ENCODE measurements at regions not wholly inside any gene's neighbourhood (a gene's known extent, or its start where the extent isn't known, plus 50 kb on each side); places are given as distances from the start of the nearest gene placed in this dataset.
"Not testable (repeated sequence)": the region's sequence is repeated elsewhere in the genome, so short reads cannot be mapped to it uniquely, and the experiment has no call there.

GRCh38 chr4:118410138-118410537, 57.3 kb upstream of the PRSS12 start:
- peaks cover 2% of the 10 kb centered on the region for H3K27me3 Mint-ChIP-seq (ENCODE audit: insufficient read depth)

GRCh38 chr4:118417325-118417724, 64.5 kb upstream of the PRSS12 start:
- H3K9me3 Mint-ChIP-seq, result no peaks in the 10 kb centered on the region
- H3K36me3 Mint-ChIP-seq (ENCODE audit: low read depth), result no peaks in the 10 kb centered on the region
- intact Hi-C loops (cut with micrococcal nuclease), result no loop called here
- no peak overlapping the region for H3K4me3 Mint-ChIP-seq
- H3K27ac Mint-ChIP-seq, result no peak overlapping the region
- no peak for DNase-seq (ENCODE audit: low spot score)
- no peaks in the 10 kb centered on the region for H3K4me1 Mint-ChIP-seq (ENCODE audit: low read depth)
- peaks cover 6% of the 10 kb centered on the region for H3K27me3 Mint-ChIP-seq (ENCODE audit: insufficient read depth)

More at GRCh38 chr4:118410138-118410537, 57.3 kb upstream of the PRSS12 start:
- DNase-seq (ENCODE audit: low spot score), result no peak
- Mint-ChIP-seq H3K4me1 (ENCODE audit: low read depth) (no peaks in the 10 kb centered on the region), H3K9me3 (no peaks in the 10 kb centered on the region), H3K36me3 (ENCODE audit: low read depth) (no peaks in the 10 kb centered on the region), H3K4me3 (no peak overlapping the region), H3K27ac (no peak overlapping the region)
- intact Hi-C loops (cut with micrococcal nuclease), result no loop called here

- H3K27ac Mint-ChIP-seq; H3K4me1 Mint-ChIP-seq (ENCODE audit: low read depth); H3K9me3 Mint-ChIP-seq; H3K36me3 Mint-ChIP-seq (ENCODE audit: low read depth); H3K27me3 Mint-ChIP-seq (ENCODE audit: insufficient read depth); H3K4me3 Mint-ChIP-seq; intact Hi-C loops (cut with micrococcal nuclease); DNase-seq (ENCODE audit: low spot score): not testable (repeated sequence)
These were observed 65.0 kb upstream of the PRSS12 start for GRCh38 chr4:118417800-118418199.

GRCh38 chr4:118418396-118418795, 65.6 kb upstream of the PRSS12 start:
- H3K36me3 Mint-ChIP-seq (ENCODE audit: low read depth); H3K4me1 Mint-ChIP-seq (ENCODE audit: low read depth); DNase-seq (ENCODE audit: low spot score); intact Hi-C loops (cut with micrococcal nuclease); H3K27ac Mint-ChIP-seq; H3K9me3 Mint-ChIP-seq; H3K4me3 Mint-ChIP-seq; H3K27me3 Mint-ChIP-seq (ENCODE audit: insufficient read depth): not testable (repeated sequence)

GRCh38 chr4:118419626-118420025, 66.8 kb upstream of the PRSS12 start:
- DNase-seq (ENCODE audit: low spot score); H3K9me3 Mint-ChIP-seq; H3K27ac Mint-ChIP-seq; H3K4me3 Mint-ChIP-seq; intact Hi-C loops (cut with micrococcal nuclease); H3K36me3 Mint-ChIP-seq (ENCODE audit: low read depth); H3K4me1 Mint-ChIP-seq (ENCODE audit: low read depth): not testable (repeated sequence)
- H3K27me3 Mint-ChIP-seq (ENCODE audit: insufficient read depth), result peaks cover 11% of the 10 kb centered on the region

- DNase-seq (ENCODE audit: low spot score), result peak; percentile 1
- H3K36me3 Mint-ChIP-seq (ENCODE audit: low read depth); intact Hi-C loops (cut with micrococcal nuclease); H3K27ac Mint-ChIP-seq; H3K4me3 Mint-ChIP-seq; H3K9me3 Mint-ChIP-seq; H3K4me1 Mint-ChIP-seq (ENCODE audit: low read depth); H3K27me3 Mint-ChIP-seq (ENCODE audit: insufficient read depth): not testable (repeated sequence)
These were observed 71.3 kb upstream of the PRSS12 start for GRCh38 chr4:118424062-118424461.

GRCh38 chr4:118428881-118429280, 76.1 kb upstream of the PRSS12 start:
- H3K27ac Mint-ChIP-seq; H3K9me3 Mint-ChIP-seq; DNase-seq (ENCODE audit: low spot score); H3K4me1 Mint-ChIP-seq (ENCODE audit: low read depth); H3K36me3 Mint-ChIP-seq (ENCODE audit: low read depth); H3K4me3 Mint-ChIP-seq; intact Hi-C loops (cut with micrococcal nuclease); H3K27me3 Mint-ChIP-seq (ENCODE audit: insufficient read depth): not testable (repeated sequence)

GRCh38 chr4:118432359-118432758, 79.6 kb upstream of the PRSS12 start:
- H3K9me3 Mint-ChIP-seq; intact Hi-C loops (cut with micrococcal nuclease); DNase-seq (ENCODE audit: low spot score); H3K4me1 Mint-ChIP-seq (ENCODE audit: low read depth); H3K27me3 Mint-ChIP-seq (ENCODE audit: insufficient read depth); H3K27ac Mint-ChIP-seq; H3K36me3 Mint-ChIP-seq (ENCODE audit: low read depth); H3K4me3 Mint-ChIP-seq: not testable (repeated sequence)

GRCh38 chr4:118433612-118434375, 81.0 kb upstream of the PRSS12 start:
- H3K36me3 Mint-ChIP-seq (ENCODE audit: low read depth); H3K27ac Mint-ChIP-seq; DNase-seq (ENCODE audit: low spot score); H3K4me1 Mint-ChIP-seq (ENCODE audit: low read depth); intact Hi-C loops (cut with micrococcal nuclease); H3K4me3 Mint-ChIP-seq; H3K9me3 Mint-ChIP-seq; H3K27me3 Mint-ChIP-seq (ENCODE audit: insufficient read depth): not testable (repeated sequence)

GRCh38 chr4:118435415-118435814, 82.6 kb upstream of the PRSS12 start:
- intact Hi-C loops (cut with micrococcal nuclease); H3K36me3 Mint-ChIP-seq (ENCODE audit: low read depth); H3K27ac Mint-ChIP-seq; H3K4me3 Mint-ChIP-seq; DNase-seq (ENCODE audit: low spot score); H3K9me3 Mint-ChIP-seq; H3K4me1 Mint-ChIP-seq (ENCODE audit: low read depth); H3K27me3 Mint-ChIP-seq (ENCODE audit: insufficient read depth): not testable (repeated sequence)

GRCh38 chr4:118442115-118442837, 89.5 kb upstream of the PRSS12 start:
- H3K27ac Mint-ChIP-seq; H3K36me3 Mint-ChIP-seq (ENCODE audit: low read depth); H3K4me1 Mint-ChIP-seq (ENCODE audit: low read depth); H3K4me3 Mint-ChIP-seq; intact Hi-C loops (cut with micrococcal nuclease); H3K27me3 Mint-ChIP-seq (ENCODE audit: insufficient read depth); DNase-seq (ENCODE audit: low spot score); H3K9me3 Mint-ChIP-seq: not testable (repeated sequence)

- DNase-seq (ENCODE audit: low spot score); H3K4me1 Mint-ChIP-seq (ENCODE audit: low read depth); H3K9me3 Mint-ChIP-seq; H3K27me3 Mint-ChIP-seq (ENCODE audit: insufficient read depth); intact Hi-C loops (cut with micrococcal nuclease); H3K27ac Mint-ChIP-seq; H3K4me3 Mint-ChIP-seq; H3K36me3 Mint-ChIP-seq (ENCODE audit: low read depth): not testable (repeated sequence)
These were observed 94.6 kb upstream of the PRSS12 start for GRCh38 chr4:118447397-118447796.

- H3K4me1 Mint-ChIP-seq (ENCODE audit: low read depth); H3K36me3 Mint-ChIP-seq (ENCODE audit: low read depth); H3K27me3 Mint-ChIP-seq (ENCODE audit: insufficient read depth); H3K4me3 Mint-ChIP-seq; intact Hi-C loops (cut with micrococcal nuclease); H3K27ac Mint-ChIP-seq; H3K9me3 Mint-ChIP-seq; DNase-seq (ENCODE audit: low spot score): not testable (repeated sequence)
These were observed 102.1 kb upstream of the PRSS12 start for GRCh38 chr4:118454857-118455256.
